Activated T-cell treated with anti-CD3 and anti-CD28 coated beads for 4 hours (primary cell): ENCODE measurements at regions not wholly inside any gene's neighbourhood (a gene's known extent, or its start where the extent isn't known, plus 50 kb on each side); places are given as distances from the start of the nearest gene placed in this dataset.
"Not testable (repeated sequence)": the region's sequence is repeated elsewhere in the genome, so short reads cannot be mapped to it uniquely, and the experiment has no call there.

Experiments used
- DNase-seq: peaks from one replicate; pipeline ENCODE4 v3.0.0-alpha.2; 2020

DNA sequence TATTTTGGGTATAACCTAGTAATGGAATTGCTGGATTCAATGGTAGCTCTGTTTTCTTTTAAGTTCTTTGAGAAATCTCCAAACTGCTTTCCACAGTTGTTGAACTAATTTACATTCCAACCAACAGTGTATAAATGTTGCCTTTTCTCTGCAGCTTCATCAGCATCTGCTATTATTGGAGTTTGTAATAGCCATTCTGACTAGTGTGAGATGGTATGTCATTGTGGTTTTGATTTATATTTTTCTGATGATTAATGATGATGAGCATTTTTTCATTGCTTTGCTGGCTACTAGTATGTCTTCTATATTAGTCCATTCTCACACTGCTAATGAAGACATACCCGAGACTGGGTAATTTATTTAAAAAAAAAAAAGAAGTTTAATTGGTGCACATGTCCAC lies 248.6 kb upstream of the MAGI2 start:
- DNase-seq, result no peak

DNA sequence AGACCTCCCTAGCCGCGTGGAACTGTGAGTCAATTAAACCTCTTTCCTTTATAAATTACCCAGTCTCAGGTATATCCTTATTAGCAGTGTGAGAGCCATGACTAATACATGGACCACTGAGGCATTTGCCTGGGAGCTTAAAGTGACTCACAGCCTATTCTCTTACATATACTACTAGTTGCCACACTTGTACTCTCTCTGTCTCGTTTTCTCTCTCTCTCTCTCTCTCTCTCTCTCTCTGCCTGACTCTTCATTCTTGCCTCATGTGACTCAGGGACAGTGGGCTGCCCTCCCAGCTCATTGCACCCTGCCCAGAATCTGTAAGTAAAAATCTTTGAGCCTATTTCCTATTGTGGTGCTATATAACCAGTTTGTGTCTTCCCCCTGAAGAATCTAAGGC lies 238.5 kb upstream of the MAGI2 start:
- DNase-seq, result no peak

DNA sequence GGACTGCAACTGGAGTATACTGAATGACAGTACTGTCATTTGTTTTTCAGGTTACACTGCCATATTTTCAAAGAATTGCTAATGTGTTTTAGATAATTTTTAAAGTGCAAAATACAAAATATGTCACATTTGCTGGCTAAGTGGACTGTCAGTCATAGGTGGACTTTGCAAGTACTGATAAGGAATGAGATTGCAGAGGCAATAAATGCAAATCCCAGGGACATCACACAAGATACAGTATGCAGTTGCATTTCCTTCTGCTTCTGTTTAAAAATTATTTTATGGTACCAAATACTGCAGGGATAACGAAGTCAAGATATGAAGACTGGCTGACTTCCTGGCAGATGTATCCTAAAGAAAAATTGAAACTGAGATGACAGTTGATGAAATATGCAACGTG lies 237.6 kb upstream of the MAGI2 start:
- no peak for DNase-seq

DNA sequence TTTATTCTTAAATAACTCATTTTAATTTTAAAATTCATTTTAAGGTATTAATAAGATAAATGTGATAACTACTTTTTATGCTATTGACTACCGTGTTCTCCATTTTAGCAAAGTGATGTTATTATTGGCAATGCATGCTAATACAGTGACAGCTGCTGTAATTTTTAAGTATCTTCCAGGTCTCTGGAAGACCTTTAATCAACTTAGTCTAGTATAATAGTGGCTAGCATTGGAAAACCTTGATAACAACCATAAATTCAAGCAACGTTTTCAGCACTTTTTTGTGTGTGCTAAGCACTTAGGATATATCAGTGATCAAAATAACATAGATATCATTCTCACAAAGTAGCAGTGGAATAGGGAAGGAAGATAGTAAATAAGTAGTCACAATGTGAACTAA lies 230.9 kb upstream of the MAGI2 start:
- no peak for DNase-seq

DNA sequence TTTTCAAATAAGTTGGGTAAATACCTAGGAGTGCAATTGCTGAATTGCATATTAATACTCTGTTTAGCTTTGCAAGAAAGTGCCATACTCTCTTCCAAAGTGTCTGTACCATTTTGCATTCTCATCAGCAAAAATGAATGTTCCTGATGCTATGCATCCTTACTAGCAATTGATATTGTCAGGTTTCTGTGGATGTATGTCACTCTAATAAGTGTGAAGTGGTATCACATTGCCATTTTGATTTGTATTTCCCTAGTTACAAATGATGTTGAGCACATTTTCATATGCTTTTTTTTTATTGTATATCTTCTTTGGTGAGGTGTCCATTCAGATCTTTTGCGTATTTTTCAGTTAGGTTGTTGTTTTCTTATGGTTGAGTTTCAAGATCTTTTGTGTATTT lies 230.4 kb upstream of the MAGI2 start:
- no peak for DNase-seq

DNA sequence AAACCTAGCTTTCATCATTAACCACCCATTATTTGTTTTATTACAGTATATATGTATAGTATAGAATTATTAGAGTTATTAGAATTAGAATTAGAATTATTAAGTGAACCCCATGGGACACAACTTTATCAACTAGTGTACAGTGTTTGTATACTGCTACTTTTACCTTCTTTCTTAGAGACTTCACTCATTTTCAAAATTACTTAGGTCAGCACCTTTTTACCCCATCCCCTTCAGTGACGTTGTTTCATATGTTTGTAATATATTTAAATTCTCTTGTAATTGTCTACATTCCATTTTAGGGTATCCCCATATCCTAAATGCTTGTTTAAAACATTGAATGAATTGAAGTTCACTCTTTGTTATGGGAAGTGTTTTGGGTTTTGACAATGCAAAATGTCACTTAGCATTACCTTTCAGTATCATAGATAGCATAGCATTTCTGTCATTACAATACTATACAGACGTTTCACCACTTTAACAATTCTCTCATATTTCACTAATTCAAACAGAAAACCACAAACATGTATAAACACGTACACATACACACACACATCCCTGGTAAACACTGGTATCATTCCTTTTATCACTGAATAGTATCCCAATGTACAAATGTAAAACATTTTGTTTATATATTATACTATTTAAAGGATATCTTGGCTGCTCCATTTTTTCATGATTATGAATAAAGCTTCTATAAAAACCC lies 229.9 kb upstream of the MAGI2 start:
- no peak for DNase-seq

DNA sequence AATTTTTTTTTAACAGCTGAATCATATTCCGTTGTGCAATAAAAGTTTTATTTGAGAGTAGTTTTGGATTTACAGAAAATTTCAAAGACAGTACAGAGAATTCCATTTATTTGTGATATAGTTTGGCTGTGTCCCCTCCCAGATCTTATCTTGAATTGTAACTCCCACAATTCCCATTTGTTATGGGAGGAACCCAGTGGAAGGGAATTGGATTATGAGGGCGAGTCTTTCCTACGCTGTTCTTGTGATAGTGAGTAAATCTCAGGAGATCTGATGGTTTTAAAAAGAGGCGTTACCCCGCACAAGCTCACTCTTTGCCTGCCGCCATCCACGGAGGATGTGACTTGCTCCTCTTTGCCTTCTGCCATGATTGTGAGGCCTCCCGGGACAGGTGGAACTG lies 228.0 kb upstream of the MAGI2 start:
- no peak for DNase-seq

DNA sequence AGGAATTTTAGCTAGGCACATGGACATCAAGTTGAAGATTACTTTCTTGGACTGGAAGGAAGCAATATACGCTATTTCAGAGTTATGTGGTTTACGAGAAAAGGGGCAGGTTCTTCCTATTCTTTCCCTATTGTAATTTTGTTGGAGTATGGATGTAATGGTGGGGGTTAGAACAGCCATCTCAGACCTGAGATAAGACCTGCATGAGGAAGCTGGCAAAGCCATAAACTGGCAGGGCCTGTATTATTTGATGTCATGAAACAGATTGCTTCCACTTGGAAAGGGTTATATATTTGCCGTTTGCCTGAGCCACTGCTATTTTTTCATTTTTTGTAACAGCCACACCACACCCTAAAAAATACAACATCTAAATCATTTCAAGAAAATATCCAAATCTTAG lies 220.5 kb upstream of the MAGI2 start:
- no peak for DNase-seq

DNA sequence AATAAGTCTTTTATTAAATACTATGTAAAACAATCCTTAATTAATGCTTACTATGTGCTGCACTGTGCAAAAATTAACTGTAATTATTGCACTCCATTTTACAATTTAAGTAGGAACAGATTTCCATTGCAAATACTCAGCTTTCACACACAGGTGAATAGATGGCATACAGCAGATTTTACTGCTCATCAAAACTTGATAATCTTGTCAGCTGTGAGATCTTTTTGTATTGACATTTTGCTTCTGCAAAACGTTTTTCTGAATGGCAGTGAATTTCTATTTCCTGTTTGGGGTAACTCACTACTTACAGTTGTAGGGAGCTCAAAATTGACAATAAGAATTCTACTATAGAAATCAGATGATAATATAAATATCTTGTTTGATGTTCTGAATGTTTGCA lies 220.0 kb upstream of the MAGI2 start:
- DNase-seq, result no peak

DNA sequence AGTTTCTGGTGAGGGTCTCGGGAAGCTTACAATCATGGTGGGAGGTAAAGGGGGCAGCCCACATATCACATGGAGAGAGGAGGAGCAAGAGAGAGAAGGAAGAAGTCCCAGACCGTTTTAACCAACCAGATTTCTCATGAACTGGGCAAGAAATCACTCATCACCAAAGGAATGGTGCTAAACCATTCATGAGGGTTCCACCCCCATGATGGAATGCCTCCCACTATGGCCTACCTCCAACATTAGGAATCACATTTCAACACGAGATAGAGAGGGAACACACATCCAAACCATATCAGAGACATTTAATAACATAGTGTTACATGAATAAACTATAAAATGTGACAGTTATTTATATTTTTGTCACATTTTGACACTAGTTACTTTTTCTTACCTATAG lies 214.8 kb upstream of the MAGI2 start:
- DNase-seq, result no peak

DNA sequence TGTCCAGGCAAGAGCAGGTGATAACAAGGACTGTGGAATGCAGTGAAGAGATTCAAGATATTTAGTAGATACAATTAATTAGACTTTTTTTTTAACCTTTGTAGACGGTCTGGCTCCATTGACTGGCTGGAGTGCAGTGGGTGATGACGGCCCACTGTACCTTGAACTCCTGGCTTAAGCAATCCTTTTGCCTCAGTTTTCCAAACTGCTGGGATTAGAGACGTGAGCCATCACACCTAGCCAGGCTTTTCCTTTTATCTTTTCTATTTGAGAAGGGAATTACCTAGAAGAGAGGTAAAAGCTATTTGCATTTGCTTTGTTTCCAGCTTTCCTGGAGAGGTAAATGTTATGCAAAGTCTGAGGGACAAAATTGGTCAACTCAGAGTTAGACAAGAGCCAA lies 213.0 kb upstream of the MAGI2 start:
- no peak for DNase-seq

DNA sequence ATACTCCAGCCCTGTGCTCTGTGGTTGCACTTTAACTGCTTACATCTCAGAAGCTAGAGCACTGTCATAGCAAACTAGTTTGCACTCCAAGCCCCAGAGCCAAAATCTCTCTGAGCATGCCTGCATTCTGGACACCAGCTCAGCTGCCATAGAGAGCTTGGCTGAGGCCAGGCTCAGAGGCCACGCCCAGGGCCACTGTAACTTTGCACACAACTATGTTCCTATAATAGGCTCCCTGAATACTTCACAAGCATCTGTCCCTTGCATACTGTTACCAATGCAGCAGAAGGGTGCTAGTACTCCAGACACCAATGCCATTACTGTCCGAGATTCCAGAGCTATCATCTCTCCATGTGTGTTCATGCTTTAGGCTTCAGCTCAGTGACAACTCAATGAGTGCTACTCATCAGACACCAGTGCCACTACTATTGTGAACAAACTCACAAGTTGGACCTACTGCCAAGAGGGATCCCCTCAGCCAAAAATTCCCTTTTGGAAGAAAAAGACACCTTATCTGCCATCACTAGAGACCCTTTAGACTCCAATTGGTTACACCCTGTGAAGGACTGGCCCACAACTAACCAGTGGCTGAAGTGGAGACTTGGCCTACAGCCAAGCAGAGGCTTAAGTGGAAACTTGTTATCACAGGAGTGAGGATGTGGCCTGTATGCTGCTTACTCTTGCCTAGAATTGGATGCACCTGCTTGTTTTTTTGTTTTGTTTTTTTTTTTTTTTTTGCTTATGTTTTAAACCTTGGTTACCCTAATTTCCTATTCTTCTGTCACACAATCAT lies 211.6 kb upstream of the MAGI2 start:
- no peak for DNase-seq

DNA sequence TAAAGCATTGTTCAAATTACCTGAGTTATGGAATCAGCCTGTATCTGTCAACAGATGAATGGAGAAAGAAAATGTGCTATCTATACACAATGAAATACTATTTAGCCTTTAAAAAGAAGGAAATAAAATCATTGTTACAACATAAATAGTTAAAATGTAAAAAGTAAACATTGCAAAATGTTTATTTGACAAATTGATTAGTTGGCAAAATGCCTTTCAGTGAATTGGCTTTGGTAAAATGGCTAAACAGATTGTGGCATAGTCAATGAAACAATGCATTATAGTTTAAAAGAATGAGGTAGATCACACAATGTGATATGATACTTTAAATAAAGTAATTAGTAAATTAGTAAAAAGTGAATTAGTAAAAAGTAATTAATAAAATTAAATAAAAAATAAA lies 204.8 kb upstream of the MAGI2 start:
- DNase-seq, result no peak

DNA sequence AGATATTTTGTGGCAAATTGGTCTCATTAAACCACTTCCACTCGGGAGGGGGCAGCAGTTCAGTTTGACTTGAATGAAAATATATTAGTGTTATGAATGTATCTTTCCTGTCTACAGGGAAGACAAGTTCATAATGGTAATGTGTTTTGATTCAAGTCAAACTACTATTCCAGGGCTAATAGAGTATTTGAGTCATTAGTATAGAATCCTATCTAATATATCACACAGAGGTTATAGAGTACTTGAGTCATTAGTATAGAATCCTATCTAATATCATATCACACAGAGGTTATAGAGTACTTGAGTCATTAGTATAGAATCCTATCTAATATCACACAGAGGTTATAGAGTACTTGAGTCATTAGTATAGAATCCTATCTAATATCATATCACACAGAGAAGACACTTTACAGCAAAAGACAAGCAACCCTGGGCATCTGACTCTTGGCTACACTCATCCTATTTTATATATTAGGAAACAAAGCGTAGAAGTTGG lies 199.7 kb upstream of the MAGI2 start:
- DNase-seq, result no peak

DNA sequence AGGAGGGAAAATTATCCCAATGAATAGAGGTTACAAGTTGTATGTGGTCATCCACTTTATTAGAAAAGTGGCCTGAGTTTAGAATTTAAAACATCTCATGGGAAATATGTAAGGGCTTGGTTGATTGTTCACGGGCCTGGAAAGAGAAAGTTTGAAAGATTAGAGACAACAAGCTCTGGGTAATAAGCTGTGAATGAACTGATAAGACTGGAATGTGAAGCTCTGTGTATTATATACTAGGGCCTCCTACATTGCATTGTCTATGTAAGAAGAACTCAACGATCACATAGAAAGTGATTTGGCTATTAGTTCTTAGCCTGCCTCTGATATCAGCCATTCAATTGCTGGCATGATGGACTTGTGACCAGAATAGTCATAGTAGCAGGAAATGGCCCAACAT lies 199.2 kb upstream of the MAGI2 start:
- DNase-seq, result no peak

DNA sequence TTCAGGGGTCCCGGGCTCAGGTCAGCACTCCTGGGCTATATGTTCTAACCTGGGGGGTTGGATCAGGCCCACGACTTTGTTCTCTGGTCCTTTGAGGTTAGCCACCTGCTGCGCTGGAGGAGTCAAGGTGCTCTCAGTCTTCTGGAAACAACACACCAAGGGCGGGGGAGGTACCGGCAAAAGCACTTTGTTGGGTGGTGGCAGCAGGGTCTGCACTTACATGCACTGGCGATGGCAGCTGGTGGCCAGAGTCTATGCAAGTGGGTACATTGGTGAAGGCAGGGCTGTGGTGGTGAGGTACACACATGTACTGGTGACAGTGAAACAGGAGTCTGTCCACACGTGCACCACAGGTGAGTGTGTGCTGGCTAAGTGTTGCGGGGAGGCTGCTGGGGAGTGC lies 194.2 kb upstream of the MAGI2 start:
- no peak for DNase-seq

DNA sequence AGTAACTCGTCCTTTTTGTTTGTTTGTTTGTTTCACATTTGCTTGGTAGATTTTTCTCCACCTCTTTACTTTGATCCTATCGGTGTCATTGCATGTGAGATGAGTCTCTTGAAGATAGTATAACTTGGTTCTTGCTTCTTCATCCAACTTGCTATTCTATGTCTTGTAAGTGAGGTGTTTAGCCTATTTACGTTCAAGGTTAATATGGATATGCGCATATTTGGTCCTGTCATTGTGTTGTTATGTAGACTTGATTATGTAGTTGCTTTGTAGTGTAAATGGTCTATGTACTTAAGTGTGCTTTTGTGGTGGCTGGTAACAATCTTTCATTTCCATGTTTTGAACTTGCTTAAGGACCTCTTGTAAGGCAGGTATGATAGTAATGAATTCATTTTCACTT lies 192.8 kb upstream of the MAGI2 start:
- DNase-seq, result no peak

DNA sequence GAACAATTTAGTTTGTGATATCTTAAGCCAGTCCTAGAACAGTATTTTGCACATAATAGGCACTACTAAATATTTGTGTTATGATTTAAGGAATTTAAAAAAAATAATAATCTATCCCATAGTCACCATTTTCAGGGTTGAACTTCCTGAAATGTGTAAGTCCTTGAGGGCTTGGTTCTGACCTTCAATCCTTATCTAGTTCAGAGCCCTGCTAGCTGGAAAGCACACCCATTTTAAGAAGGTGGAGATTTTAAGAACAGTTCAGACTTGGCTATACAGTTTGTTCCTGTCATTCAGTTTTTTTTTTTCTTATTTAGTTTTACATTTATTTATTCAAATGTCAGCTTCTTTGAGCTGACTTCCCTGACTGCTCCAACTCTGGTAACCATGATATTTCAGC lies 183.4 kb upstream of the MAGI2 start:
- DNase-seq, result no peak

DNA sequence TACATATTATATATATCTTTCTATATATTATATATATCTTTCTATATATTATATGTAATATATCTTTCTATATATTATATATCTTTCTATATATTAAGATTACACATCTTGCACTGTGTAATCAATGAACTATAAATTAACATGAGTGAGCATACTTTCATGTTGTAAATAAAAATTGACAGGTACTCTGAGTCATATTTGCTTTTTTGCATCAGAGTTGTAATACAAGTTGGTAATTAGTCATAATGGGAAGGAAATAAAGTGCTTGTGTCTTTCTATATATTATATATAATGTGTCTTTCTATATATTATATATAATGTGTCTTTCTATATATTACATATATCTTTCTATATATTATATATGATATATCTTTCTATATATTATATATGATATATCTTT lies 172.5 kb upstream of the MAGI2 start:
- not testable (repeated sequence) for DNase-seq

DNA sequence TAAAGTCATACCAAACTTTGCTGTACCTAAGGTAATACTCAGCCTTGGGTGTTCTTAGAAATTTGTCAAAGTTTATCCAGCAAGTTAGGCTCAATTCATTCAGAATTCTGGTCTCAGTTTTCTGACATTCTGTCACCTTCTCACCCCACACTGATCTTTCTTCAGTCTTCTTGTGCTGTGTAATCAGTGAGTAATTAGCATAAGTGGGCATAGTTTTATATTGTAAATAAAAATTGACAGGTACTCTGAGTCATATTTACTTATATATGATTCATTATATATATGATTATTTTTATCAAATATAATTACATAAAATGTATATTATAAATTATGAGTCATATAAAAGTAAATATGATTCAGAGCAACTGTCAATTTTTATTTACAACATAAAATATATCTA lies 170.9 kb upstream of the MAGI2 start:
- no peak for DNase-seq

DNA sequence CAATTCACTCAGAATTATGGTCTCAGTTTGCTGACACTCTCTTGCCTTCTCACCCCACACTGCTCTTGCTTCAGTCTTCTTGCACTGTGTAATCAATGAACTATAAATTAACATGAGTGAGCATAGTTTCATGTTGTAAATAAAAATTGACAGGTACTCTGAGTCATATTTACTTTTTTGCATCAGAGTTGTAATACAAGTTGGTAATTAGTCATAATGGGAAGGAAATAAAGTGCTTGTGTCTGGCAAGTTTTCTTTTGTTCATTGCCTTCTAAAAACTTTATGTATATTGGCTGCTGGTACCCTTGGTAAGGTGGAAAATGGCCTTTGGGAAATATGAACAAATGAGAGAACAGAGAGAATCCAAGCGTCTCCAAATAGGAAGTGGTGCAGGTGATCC lies 169.3 kb upstream of the MAGI2 start:
- DNase-seq, result no peak

DNA sequence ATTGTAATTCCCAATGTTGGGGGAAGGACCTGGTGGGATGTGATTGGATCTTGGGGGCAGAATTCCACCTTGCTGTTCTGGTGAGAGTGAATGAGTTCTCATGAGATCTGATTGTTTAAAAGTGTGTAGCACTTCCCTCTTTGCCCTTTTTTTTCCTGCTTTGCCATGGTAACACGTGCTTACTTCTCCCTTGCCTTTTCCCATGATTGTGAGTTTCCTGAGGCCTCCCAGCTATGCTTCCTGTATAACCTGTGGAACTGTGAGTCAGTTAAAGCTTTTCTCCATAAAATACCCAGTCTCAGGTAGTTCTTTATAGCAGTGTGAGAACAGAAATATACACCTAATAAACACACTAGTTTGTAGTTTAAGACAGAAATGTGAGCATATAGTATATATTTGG lies 166.8 kb upstream of the MAGI2 start:
- DNase-seq, result no peak

DNA sequence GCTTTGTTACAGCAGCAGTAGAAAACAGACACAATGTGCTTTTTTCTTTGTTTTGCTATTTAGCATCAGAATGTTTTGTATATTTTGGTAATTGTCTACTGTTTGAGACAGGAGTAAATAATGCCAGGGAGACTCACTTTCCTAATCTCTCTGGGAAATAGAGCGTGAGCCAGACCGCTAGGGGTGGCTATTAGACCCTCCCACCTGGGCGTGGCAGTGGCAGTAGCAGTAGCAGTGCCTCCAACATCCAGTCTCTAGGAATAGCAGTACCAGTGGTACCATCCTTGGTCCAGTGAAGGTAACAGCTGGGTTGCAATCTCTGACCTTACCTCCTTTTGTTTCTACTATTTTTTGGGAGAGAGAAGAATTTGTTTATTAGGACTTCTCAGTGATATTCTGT lies 165.7 kb upstream of the MAGI2 start:
- no peak for DNase-seq

DNA sequence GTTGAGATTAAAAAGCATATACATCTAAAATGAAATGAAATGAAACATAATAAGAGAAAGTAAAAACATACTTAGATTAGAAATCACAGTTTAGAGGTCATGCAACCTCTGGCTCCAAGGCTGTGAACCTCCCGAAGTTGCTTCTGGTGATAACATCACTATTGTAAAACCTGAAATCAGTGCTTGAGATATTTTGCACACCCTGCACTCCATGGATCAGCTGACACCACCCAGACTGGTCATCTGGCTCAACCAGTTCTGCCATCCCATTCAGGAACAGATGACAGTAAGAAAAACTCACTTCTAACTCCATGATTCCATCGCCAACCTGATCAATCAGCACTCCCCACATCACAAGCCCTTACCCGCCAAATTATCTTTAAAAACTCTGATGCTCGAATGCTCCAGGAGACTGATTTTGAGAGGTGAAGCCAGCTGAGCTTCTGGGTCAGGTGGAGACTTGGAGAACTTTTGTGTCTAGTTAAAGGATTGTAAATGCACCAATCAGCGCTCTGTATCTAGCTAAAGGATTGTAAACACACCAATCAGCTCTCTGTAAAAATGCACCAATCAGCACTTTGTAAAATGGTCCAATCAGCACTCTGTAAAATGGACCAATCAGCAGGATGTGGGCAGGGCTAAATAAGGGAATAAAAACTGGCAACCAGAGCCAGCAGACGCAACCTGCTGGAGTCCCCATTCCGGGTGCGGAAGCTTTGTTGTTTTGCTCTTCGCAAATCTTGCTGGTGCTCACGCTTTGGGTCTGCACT lies 162.6 kb upstream of the MAGI2 start:
- no peak for DNase-seq
